Esophagus muscularis mucosa (tissue), 3 donors: ENCODE measurements at regions not wholly inside any gene's neighbourhood (a gene's known extent, or its start where the extent isn't known, plus 50 kb on each side); places are given as distances from the start of the nearest gene placed in this dataset.

ENCODE experiments used
- CTCF ChIP-seq, 3 experiments: fragments of 200-600 bp in 2 of 3; fragments of 450-650 bp in 1 of 3; sonication (generic) in 2 of 3; IDR thresholded peaks; one replicate each; pipeline ENCODE4 v1.5.1; 2017 to 2019; ENCODE audit warnings: antibody characterized with exemption in 3 of 3, mild to moderate bottlenecking in 2 of 3, moderate library complexity in 1 of 3
- POLR2A ChIP-seq: fragments of 450-650 bp; IDR thresholded peaks from one replicate; pipeline ENCODE4 v1.6.1; 2017; ENCODE audit warnings: antibody characterized with exemption, moderate library complexity, mild to moderate bottlenecking, low read depth

- no peak for TF ChIP-seq POLR2A
- no peak for TF ChIP-seq CTCF (IDR thresholded peaks at IDR 0.05)
Measured at GRCh38 chr6:140051521-140052512, 677.4 kb upstream of the CITED2 start.
